ENCODE measurements at regions not wholly inside any gene's neighbourhood (a gene's known extent, or its start where the extent isn't known, plus 50 kb on each side); places are given as distances from the start of the nearest gene placed in this dataset.
"Not testable (repeated sequence)": the region's sequence is repeated elsewhere in the genome, so short reads cannot be mapped to it uniquely, and the experiment has no call there.

DNA sequence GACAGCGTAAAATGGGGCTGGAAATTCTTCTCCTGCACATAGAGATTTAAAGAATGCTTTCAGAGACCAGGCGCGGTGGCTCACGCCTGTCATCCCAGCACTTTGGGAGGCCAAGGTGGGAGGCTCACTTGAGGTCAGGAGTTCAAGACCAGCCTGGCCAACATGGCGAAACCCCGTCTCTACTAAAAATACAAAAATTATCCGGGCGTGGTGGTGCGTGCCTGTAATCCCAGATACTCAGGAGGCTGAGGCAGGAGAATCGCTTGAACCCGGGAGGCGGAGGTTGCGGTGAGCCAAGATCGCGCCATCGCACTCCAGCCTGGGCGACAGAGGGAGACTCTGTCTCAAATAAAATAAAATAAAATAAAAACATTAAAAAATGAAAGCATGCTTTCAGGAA, 107.4 kb downstream of the CRLF2 start:
- H3K4me3 Mint-ChIP-seq; CTCF ChIA-PET; H3K27ac ChIP-seq (ENCODE audit: low read length); H3K4me3 ChIP-seq (ENCODE audit: control insufficient read depth in 1 of 2, extremely low read depth in 1 of 2, low read length in 1 of 2); H3K9me3 ChIP-seq; DNase-seq; POLR2A ChIA-PET; H3K36me3 Mint-ChIP-seq; H3K27ac Mint-ChIP-seq; H3K36me3 ChIP-seq (ENCODE audit: control insufficient read depth in 2 of 2, extremely low read depth in 1 of 2, insufficient read depth in 1 of 2, low read length in 1 of 2); ATAC-seq (replicated peaks in 1 of 4); H3K4me1 ChIP-seq (ENCODE audit: control insufficient read depth in 1 of 2, extremely low read depth in 1 of 2, insufficient read depth in 2 of 2, low read length in 2 of 2); H3K9me3 Mint-ChIP-seq: not testable (repeated sequence)
- H3K4me1 Mint-ChIP-seq, result peaks cover 0 to 12% (median 0%) of the 10 kb centered on the region in 3 donors
- peaks cover 32 to 37% of the 10 kb centered on the region in 2 donors for H3K27me3 Mint-ChIP-seq
- WGBS (ENCODE audit: insufficient coverage), result 89% methylated on average over 6 of the region's 17 CpGs
- H3K27me3 ChIP-seq (replicated peaks in 1 of 2; ENCODE audit: control insufficient read depth in 2 of 2, extremely low read depth in 1 of 2, insufficient read depth in 2 of 2, low read length in 1 of 2), result peaks cover 0 to 26% of the 10 kb centered on the region in 2 experiments

DNA sequence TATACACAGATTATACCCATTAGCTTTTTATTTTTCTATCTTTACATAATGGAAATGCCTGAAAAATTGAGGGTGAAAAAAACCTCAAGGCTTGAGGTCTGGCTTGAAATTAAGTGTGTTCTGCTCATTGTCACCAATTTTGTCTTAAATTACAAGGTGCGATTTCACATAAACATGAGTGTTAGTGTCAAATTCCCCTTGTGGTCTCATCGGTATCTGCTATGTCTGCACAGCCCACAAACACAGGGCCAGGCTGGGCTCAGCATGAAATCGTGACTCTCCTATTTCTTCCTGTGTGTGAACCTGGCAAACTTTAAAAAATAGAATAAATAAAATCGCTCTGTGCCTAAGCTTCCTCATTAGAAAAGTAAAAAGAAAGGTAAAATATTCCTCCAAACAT, 109.1 kb downstream of the CRLF2 start:
- Histone ChIP-seq H3K4me1 (ENCODE audit: control insufficient read depth in 1 of 2, extremely low read depth in 1 of 2, insufficient read depth in 2 of 2, low read length in 2 of 2) (no peaks in the 10 kb centered on the region), H3K27ac (ENCODE audit: low read length) (no peak overlapping the region), H3K4me3 (ENCODE audit: control insufficient read depth in 1 of 2, extremely low read depth in 1 of 2, low read length in 1 of 2) (no peak overlapping the region), H3K36me3 (ENCODE audit: control insufficient read depth in 2 of 2, extremely low read depth in 1 of 2, insufficient read depth in 1 of 2, low read length in 1 of 2) (no peaks in the 10 kb centered on the region), H3K27me3 (replicated peaks in 1 of 2; ENCODE audit: control insufficient read depth in 2 of 2, extremely low read depth in 1 of 2, insufficient read depth in 2 of 2, low read length in 1 of 2) (peaks cover 0 to 24% of the 10 kb centered on the region in 2 experiments), H3K9me3 (no peaks in the 10 kb centered on the region)
- Mint-ChIP-seq H3K9me3 (no peaks in the 10 kb centered on the region), H3K27ac (no peak overlapping the region), H3K4me3 (no peak overlapping the region), H3K27me3 (peaks cover 28 to 37% of the 10 kb centered on the region in 2 donors), H3K36me3 (no peaks in the 10 kb centered on the region), H3K4me1 (peaks cover 0 to 12% (median 0%) of the 10 kb centered on the region in 3 donors)
- ChIA-PET CTCF (no interaction called here), POLR2A (no interaction called here)
- DNase-seq, result no peak
- 53% methylated on average over 2 of the region's 4 CpGs for WGBS (ENCODE audit: insufficient coverage)
- ATAC-seq (replicated peaks in 1 of 4), result no peak

DNA sequence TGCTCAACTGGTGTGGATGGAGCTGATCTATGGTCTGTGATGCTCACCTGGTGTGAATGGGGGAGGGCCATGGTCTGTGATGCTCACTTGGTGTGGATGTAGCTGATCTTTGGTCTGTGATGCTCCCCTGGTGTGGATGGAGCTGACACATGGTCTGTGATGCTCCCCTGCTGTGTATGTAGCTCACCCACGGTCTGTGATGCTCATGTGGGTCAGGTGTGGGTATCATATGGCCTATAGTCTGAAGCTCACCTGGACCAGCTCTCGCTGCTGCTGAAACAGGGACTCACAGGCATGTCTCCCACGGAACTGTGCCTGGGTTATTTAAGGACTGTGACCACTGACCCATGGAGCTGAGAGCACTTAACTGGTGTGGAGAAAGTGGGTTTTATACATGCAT, 109.7 kb downstream of the CRLF2 start:
- Histone ChIP-seq H3K9me3 (no peaks in the 10 kb centered on the region), H3K27me3 (replicated peaks in 1 of 2; ENCODE audit: control insufficient read depth in 2 of 2, extremely low read depth in 1 of 2, insufficient read depth in 2 of 2, low read length in 1 of 2) (peaks cover 0 to 23% of the 10 kb centered on the region in 2 experiments), H3K27ac (ENCODE audit: low read length) (no peak overlapping the region), H3K4me3 (ENCODE audit: control insufficient read depth in 1 of 2, extremely low read depth in 1 of 2, low read length in 1 of 2) (no peak overlapping the region), H3K36me3 (ENCODE audit: control insufficient read depth in 2 of 2, extremely low read depth in 1 of 2, insufficient read depth in 1 of 2, low read length in 1 of 2) (no peaks in the 10 kb centered on the region), H3K4me1 (ENCODE audit: control insufficient read depth in 1 of 2, extremely low read depth in 1 of 2, insufficient read depth in 2 of 2, low read length in 2 of 2) (no peaks in the 10 kb centered on the region)
- 52% methylated on average over 3 of the region's 3 CpGs for WGBS (ENCODE audit: insufficient coverage)
- CTCF ChIA-PET, result no interaction called here
- DNase-seq, result no peak
- H3K9me3 Mint-ChIP-seq, result no peaks in the 10 kb centered on the region
- H3K4me1 Mint-ChIP-seq, result peaks cover 0 to 12% (median 0%) of the 10 kb centered on the region in 3 donors
- POLR2A ChIA-PET, result no interaction called here
- peaks cover 28 to 35% of the 10 kb centered on the region in 2 donors for H3K27me3 Mint-ChIP-seq
- no peak overlapping the region for H3K4me3 Mint-ChIP-seq
- no peaks in the 10 kb centered on the region for H3K36me3 Mint-ChIP-seq
- no peak overlapping the region for H3K27ac Mint-ChIP-seq
- no peak for ATAC-seq (replicated peaks in 1 of 4)

DNA sequence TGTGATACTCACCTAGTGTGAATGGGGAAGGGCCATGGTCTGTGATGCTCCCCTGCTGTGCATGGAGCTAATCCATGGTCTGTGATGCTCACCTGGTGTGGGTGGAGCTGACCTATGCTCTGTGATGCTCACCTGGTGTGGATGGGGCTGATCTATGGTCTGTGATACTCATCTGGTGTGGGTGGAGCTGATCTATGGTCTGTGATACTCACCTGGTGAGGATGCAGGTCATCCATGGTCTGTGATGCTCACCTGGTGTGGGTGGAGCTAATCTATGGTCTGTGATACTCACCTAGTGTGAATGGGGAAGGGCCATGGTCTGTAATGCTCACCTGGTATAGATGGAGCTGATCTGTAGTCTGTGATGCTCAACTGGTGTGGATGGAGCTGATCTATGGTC, 110.2 kb downstream of the CRLF2 start:
- ATAC-seq (replicated peaks in 1 of 4); H3K27ac ChIP-seq (ENCODE audit: low read length); H3K4me3 Mint-ChIP-seq; H3K4me1 ChIP-seq (ENCODE audit: control insufficient read depth in 1 of 2, extremely low read depth in 1 of 2, insufficient read depth in 2 of 2, low read length in 2 of 2); H3K9me3 Mint-ChIP-seq; DNase-seq; H3K9me3 ChIP-seq; POLR2A ChIA-PET; CTCF ChIA-PET; H3K4me3 ChIP-seq (ENCODE audit: control insufficient read depth in 1 of 2, extremely low read depth in 1 of 2, low read length in 1 of 2); H3K27ac Mint-ChIP-seq; H3K36me3 ChIP-seq (ENCODE audit: control insufficient read depth in 2 of 2, extremely low read depth in 1 of 2, insufficient read depth in 1 of 2, low read length in 1 of 2); H3K36me3 Mint-ChIP-seq: not testable (repeated sequence)
- Mint-ChIP-seq H3K4me1 (peaks cover 0 to 12% (median 0%) of the 10 kb centered on the region in 3 donors), H3K27me3 (peaks cover 23 to 29% of the 10 kb centered on the region in 2 donors)
- peaks cover 0 to 22% of the 10 kb centered on the region in 2 experiments for H3K27me3 ChIP-seq (replicated peaks in 1 of 2; ENCODE audit: control insufficient read depth in 2 of 2, extremely low read depth in 1 of 2, insufficient read depth in 2 of 2, low read length in 1 of 2)

DNA sequence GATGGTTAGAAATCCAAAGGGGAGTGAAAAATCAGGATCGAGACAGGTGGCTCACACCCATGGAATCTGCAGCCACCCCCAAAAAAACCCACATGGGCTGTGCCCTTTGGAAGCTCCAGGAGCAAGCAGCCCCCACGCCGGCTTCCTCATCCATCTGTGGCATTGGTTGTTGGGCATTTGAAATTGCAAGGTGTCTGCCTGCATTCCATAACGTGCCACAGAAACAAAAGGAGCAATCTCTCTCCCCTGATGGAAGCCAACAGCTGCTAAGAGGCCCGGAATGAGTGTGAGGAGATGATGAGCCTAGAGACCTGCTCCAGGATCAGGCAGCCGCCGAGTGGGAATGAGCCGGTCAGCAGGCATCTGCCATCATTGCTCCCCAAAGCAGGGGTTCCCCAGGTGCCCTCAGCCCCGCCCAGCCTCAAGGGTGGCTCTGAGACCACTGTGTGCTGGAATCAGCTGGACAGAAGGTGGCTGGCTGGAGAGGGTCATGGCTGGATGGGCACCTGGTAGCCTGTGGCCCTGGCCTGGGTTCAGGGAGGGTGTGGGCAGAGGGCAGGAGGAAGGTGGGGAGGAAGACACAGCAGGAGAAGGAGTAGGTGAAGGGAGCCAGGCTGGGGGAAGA, 113.2 kb downstream of the CRLF2 start:
- Mint-ChIP-seq H3K36me3 (no peaks in the 10 kb centered on the region), H3K9me3 (peaks cover 0 to 17% (median 0%) of the 10 kb centered on the region in 3 donors), H3K27ac (no peak overlapping the region), H3K27me3 (peaks cover 13% of the 10 kb centered on the region in 2 donors), H3K4me1 (peaks cover 0 to 4% (median 0%) of the 10 kb centered on the region in 3 donors), H3K4me3 (no peak overlapping the region)
- Histone ChIP-seq H3K27ac (ENCODE audit: low read length) (no peak overlapping the region), H3K4me1 (ENCODE audit: control insufficient read depth in 1 of 2, extremely low read depth in 1 of 2, insufficient read depth in 2 of 2, low read length in 2 of 2) (no peaks in the 10 kb centered on the region), H3K27me3 (replicated peaks in 1 of 2; ENCODE audit: control insufficient read depth in 2 of 2, extremely low read depth in 1 of 2, insufficient read depth in 2 of 2, low read length in 1 of 2) (peaks cover 0 to 23% of the 10 kb centered on the region in 2 experiments), H3K36me3 (ENCODE audit: control insufficient read depth in 2 of 2, extremely low read depth in 1 of 2, insufficient read depth in 1 of 2, low read length in 1 of 2) (no peaks in the 10 kb centered on the region), H3K4me3 (ENCODE audit: control insufficient read depth in 1 of 2, extremely low read depth in 1 of 2, low read length in 1 of 2) (no peak overlapping the region), H3K9me3 (no peaks in the 10 kb centered on the region)
- ATAC-seq (replicated peaks in 1 of 4), result no peak
- 72% methylated on average over 5 of the region's 9 CpGs for WGBS (ENCODE audit: insufficient coverage)
- ChIA-PET CTCF (no interaction called here), POLR2A (no interaction called here)
- no peak for DNase-seq

DNA sequence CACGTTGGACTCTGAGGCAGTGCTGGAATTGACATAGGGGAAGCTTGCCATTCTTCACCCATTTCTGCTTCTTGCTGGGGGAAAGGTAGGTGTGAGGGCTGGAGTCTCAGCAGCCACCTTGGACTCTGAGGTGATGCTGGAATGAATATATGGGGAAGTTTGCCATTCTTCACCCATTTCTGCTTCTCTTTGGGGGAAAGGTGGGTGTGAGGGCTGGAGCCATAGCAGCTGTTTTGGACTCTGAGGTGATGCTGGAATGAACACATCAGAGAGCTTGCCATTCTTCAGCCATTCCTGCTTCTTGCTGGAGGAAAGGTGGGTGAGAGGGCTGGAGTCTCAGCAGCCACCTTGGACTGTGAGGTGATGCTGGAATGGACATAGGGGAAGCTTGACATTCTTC, 115.1 kb downstream of the CRLF2 start:
- Mint-ChIP-seq H3K36me3 (no peaks in the 10 kb centered on the region), H3K4me3 (no peak overlapping the region), H3K27me3 (peaks cover 13% of the 10 kb centered on the region in 2 donors), H3K27ac (no peak overlapping the region), H3K4me1 (peaks cover 0 to 17% (median 7%) of the 10 kb centered on the region in 3 donors), H3K9me3 (peaks cover 0 to 17% (median 0%) of the 10 kb centered on the region in 3 donors)
- Histone ChIP-seq H3K9me3 (no peaks in the 10 kb centered on the region), H3K4me3 (ENCODE audit: control insufficient read depth in 1 of 2, extremely low read depth in 1 of 2, low read length in 1 of 2) (no peak overlapping the region), H3K36me3 (ENCODE audit: control insufficient read depth in 2 of 2, extremely low read depth in 1 of 2, insufficient read depth in 1 of 2, low read length in 1 of 2) (no peaks in the 10 kb centered on the region), H3K27ac (ENCODE audit: low read length) (no peak overlapping the region), H3K4me1 (ENCODE audit: control insufficient read depth in 1 of 2, extremely low read depth in 1 of 2, insufficient read depth in 2 of 2, low read length in 2 of 2) (peaks cover 0 to 5% of the 10 kb centered on the region in 2 experiments), H3K27me3 (replicated peaks in 1 of 2; ENCODE audit: control insufficient read depth in 2 of 2, extremely low read depth in 1 of 2, insufficient read depth in 2 of 2, low read length in 1 of 2) (peaks cover 0 to 19% of the 10 kb centered on the region in 2 experiments)
- WGBS (ENCODE audit: insufficient coverage), result 100% methylated on average over 1 of the region's 1 CpG
- ATAC-seq (replicated peaks in 1 of 4), result no peak
- no peak for DNase-seq
- POLR2A ChIA-PET, result no interaction called here
- CTCF ChIA-PET, result no interaction called here
